Cardiac fibroblast (primary cell): ENCODE measurements at regions not wholly inside any gene's neighbourhood (a gene's known extent, or its start where the extent isn't known, plus 50 kb on each side); places are given as distances from the start of the nearest gene placed in this dataset.

ENCODE experiments used
- DNase-seq, 2 donors: peaks; one replicate each; pipeline versions ENCODE4 v3.0.0 to v3.0.0-alpha.2; 2010; ENCODE audit warnings: low read depth in 2 of 2
- H3K4me3 ChIP-seq, 2 donors: replicated peaks in 1 of 2; 1 replicate in 1 of 2; 2 replicates in 1 of 2; pipeline ENCODE4 v1.5.1; 2011; ENCODE audit warnings: low read depth in 2 of 2, low read length in 2 of 2, mild to moderate bottlenecking in 2 of 2, moderate library complexity in 1 of 2
- TF ChIP-seq, protein P1 (sequence below): IDR thresholded peaks from one replicate; pipeline ENCODE4 v1.5.1; 2011; ENCODE audit warnings: low read depth, mild to moderate bottlenecking, low read length, inconsistent platforms

DNA sequence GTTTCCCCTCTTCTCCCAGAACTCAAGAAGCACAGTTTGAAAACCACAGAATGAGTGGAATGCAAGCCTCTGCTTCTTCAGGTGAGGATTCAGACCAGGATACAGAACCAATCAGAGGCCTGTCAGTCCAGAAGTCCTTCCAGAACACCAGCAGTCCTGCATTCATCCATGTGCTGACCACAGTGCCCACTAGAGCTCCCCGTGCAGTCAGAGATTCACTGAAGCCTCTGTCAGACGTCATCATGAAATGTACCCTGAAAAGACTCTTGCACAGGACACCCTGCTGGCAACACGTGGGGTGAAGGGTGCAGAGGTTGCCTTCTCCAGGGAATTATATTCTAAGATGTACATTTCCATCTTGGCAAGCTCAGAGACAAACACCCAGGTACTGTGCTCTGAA, 75.9 kb upstream of the LSM6 start:
- no peak overlapping the region for H3K4me3 ChIP-seq

DNA sequence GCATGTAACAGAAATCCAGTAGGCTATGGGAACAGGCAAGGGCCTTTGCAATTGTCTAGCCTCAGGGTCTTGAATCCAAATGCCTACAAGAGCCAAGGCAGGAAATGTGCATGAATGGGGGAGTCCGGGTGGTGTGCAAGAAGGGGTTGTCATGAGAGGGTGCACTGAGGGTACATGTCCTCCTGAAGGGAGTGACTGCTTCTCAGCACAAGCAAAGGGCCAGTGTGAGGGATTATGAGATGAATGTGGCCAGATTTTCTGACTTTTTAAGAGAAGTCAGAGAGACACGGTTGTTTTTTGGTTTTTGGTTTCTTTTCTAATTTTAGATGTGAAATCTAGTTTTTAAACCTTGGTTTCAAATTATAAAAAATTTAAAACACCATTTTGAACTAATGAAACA, 76.5 kb upstream of the LSM6 start:
- H3K4me3 ChIP-seq: no peak overlapping the region
- no peak for DNase-seq
- TF ChIP-seq, protein P1, sequence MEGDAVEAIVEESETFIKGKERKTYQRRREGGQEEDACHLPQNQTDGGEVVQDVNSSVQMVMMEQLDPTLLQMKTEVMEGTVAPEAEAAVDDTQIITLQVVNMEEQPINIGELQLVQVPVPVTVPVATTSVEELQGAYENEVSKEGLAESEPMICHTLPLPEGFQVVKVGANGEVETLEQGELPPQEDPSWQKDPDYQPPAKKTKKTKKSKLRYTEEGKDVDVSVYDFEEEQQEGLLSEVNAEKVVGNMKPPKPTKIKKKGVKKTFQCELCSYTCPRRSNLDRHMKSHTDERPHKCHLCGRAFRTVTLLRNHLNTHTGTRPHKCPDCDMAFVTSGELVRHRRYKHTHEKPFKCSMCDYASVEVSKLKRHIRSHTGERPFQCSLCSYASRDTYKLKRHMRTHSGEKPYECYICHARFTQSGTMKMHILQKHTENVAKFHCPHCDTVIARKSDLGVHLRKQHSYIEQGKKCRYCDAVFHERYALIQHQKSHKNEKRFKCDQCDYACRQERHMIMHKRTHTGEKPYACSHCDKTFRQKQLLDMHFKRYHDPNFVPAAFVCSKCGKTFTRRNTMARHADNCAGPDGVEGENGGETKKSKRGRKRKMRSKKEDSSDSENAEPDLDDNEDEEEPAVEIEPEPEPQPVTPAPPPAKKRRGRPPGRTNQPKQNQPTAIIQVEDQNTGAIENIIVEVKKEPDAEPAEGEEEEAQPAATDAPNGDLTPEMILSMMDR: no peak

More for the DNA sequence above, 75.9 kb upstream of the LSM6 start:
- DNase-seq: no peak
- TF ChIP-seq, protein P1: no peak

DNA sequence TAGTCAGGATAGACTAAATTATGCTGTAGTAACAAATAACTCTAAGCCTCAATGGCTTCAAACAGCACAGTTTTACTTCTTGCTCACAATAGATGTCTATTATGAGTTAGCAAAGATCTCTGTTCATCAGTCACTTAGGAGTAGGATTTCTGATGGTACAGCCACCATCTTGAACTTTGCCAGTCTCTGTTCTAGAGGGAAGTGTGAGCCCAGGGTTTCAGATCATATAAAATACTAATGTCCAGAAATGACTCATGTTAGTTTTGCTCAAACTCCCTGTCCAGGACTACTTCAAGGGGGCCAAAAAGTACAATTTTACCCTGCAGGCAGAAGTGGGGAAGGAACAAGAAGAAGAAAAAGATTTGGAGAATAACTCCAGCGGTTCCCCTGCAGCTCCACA, 77.1 kb upstream of the LSM6 start:
- H3K4me3 ChIP-seq: no peak overlapping the region
- TF ChIP-seq, protein P1: no peak
- no peak for DNase-seq

DNA sequence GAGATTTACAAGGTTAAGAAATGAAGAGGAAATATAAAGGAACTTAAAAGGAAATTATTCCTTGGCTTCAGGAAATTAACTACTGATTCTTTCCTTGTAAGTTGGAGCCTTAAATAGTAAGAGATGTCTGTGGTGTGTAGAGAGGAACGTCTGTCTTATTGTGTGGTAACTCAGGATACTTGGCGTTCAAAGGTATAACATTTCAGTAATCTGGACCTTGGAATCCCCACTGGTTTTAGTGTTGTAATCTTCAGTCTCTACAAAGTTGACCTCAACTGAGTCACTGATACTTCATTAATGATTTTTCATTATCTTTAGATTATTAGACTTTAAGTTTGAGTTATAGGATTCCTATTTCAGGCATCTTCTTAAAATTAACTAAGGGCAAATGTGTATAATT, 79.1 kb upstream of the LSM6 start:
- H3K4me3 ChIP-seq: no peak overlapping the region
- TF ChIP-seq, protein P1: no peak
- DNase-seq: no peak

DNA sequence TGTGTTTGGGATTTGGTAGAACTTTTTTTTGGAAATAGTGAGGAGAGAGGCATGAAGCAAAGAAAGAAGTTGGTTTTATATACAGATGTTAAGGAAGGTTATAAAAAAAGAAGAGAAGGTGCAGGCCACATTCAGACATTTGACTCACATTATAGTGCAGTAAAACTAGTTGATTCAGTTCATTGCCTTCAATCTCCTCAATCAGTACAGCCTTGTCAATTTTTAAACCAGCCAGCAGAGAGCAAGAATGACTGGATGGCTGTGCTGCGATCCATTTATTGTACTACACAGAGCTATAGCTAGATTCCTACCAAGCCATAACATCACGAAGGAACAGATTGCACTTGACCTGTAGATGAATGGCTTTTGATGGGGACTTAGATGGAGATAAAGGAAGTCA, 79.7 kb upstream of the LSM6 start:
- DNase-seq: no peak
- H3K4me3 ChIP-seq: no peak overlapping the region
- TF ChIP-seq, protein P1: no peak

DNA sequence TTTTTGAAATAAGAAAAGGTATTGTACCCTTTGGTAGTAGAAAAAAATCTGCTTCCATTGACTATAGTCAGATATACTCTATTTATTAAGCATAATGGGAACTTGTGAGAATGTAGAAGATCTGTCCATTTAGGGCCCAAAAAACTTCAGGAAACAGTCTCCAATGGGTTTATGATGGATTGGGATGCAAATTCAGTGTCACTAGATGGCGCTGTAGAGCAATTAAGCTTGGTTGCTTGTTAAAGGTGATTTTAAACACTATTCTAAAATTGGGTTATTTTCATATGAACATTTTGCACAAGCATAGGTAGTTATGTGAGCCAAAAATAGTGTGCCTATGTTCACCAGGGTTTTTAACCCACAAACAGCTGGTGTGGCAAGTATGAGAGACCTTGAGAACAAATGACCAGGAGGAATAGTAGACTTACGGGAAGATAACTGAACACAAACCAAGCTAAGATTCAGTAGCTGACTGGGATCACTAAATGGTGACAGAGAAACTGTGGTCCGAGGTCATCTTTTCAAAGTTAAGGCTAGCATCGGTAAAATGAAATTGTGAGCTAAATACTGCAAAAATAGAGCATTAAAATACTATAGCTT, 80.3 kb upstream of the LSM6 start:
- DNase-seq: peak; percentile 76 to 84
- TF ChIP-seq, protein P1: peak; percentile 74
- H3K4me3 ChIP-seq: no peak overlapping the region

DNA sequence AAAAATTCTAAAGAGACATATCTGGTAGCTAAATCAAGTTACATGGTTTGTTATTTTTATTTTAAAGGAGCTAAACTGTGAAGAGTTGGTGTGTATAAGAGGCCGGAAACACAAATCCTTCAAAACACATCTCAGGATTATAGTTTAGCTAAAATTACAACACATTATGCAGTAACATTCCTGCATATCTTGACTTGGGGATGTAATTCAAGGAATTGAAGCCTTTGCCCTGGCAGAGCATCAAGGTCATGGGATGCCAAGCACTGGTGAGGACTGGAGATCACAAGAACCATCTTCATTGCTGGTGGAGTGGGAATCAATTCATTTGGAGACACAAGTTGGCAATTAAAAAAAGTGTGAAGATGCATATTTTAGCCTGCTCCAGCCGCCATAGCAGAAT, 86.8 kb upstream of the LSM6 start:
- no peak for DNase-seq
- H3K4me3 ChIP-seq: no peak overlapping the region
- TF ChIP-seq, protein P1: no peak
